HEK293 (cell line): ENCODE measurements at regions not wholly inside any gene's neighbourhood (a gene's known extent, or its start where the extent isn't known, plus 50 kb on each side); places are given as distances from the start of the nearest gene placed in this dataset.

Source experiments
- CTCF ChIA-PET: fragments of 350-600 bp; formaldehyde crosslinking; extraction: SDS; loops from one replicate; lab custom pipeline; 2021; ENCODE audit warnings: antibody characterized with exemption; lab: Yijun Ruan, JAX
- POLR2A ChIA-PET: fragments of 300-600 bp; formaldehyde crosslinking; extraction: SDS; loops from one replicate; lab custom pipeline; 2020; ENCODE audit warnings: antibody characterized with exemption, inconsistent platforms; lab: Yijun Ruan, JAX
- H3K27ac ChIP-seq: fragments of 200-500 bp; sonication (Bioruptor generic); 2 replicates; pipeline ENCODE4 v1.5.1; 2014; ENCODE audit warnings: low read depth, low read length, control low read depth, inconsistent platforms; ENCODE audit errors: extremely low read depth
- H3K36me3 ChIP-seq, 2 experiments: fragments of 200-500 bp in 1 of 2; sonication (Bioruptor generic) in 1 of 2; 1 replicate in 1 of 2; 2 replicates in 1 of 2; pipeline ENCODE4 v1.5.1; 2014 to 2017; ENCODE audit warnings: inconsistent platforms in 2 of 2, low read length in 2 of 2; ENCODE audit not compliant: control insufficient read depth in 2 of 2, insufficient read depth in 1 of 2
- H3K4me1 ChIP-seq: fragments of 200-500 bp; sonication (Bioruptor generic); 2 replicates; pipeline ENCODE4 v1.5.1; 2014; ENCODE audit warnings: mild to moderate bottlenecking, low read length, inconsistent platforms; ENCODE audit not compliant: control insufficient read depth, insufficient read depth
- H3K4me3 ChIP-seq: 2 replicates; pipeline ENCODE4 v1.5.1; 2011; ENCODE audit warnings: low read depth, mild to moderate bottlenecking, control low read depth, low read length, moderate library complexity
- H3K9me3 ChIP-seq: fragments of 200-500 bp; sonication (Bioruptor generic); 2 replicates; pipeline ENCODE4 v1.5.1; 2014; ENCODE audit warnings: low read depth, low read length, inconsistent platforms; ENCODE audit not compliant: control insufficient read depth, insufficient read depth
- BCL11A ChIP-seq: fragments of 450-650 bp; formaldehyde crosslinking; IDR thresholded peaks from 2 replicates; pipeline ENCODE4 v1.5.1; 2016; ENCODE audit warnings: low read depth, missing biosample characterization, missing genetic modification characterization
- CTCF ChIP-seq: fragments of 450-650 bp; formaldehyde crosslinking; IDR thresholded peaks from 2 replicates; pipeline ENCODE4 v1.5.1; 2016; ENCODE audit warnings: missing biosample characterization, missing genetic modification characterization
- EGR2 ChIP-seq: fragments of 450-650 bp; formaldehyde crosslinking; IDR thresholded peaks from 2 replicates; pipeline ENCODE4 v1.5.1; 2016; ENCODE audit warnings: low read depth, missing biosample characterization, missing genetic modification characterization
- KLF7 ChIP-seq: fragments of 450-650 bp; formaldehyde crosslinking; IDR thresholded peaks from 2 replicates; pipeline ENCODE4 v1.5.1; 2016; ENCODE audit warnings: missing biosample characterization, missing genetic modification characterization, borderline replicate concordance
- KLF9 ChIP-seq: fragments of 450-650 bp; formaldehyde crosslinking; IDR thresholded peaks from 2 replicates; pipeline ENCODE4 v1.5.1; 2016; ENCODE audit warnings: missing biosample characterization, missing genetic modification characterization, low read depth
- REPIN1 ChIP-seq: fragments of 450-650 bp; formaldehyde crosslinking; IDR thresholded peaks from 2 replicates; pipeline ENCODE4 v1.5.1; 2017; ENCODE audit warnings: missing biosample characterization, missing genetic modification characterization, low read depth
- TSHZ1 ChIP-seq: fragments of 450-650 bp; formaldehyde crosslinking; IDR thresholded peaks from 2 replicates; pipeline ENCODE4 v1.5.1; 2016; ENCODE audit warnings: missing biosample characterization, missing genetic modification characterization, borderline replicate concordance
- ZBTB49 ChIP-seq: fragments of 450-650 bp; formaldehyde crosslinking; IDR thresholded peaks from 2 replicates; pipeline ENCODE4 v1.5.1; 2016; ENCODE audit warnings: missing biosample characterization, missing genetic modification characterization, low read depth
- ZIC2 ChIP-seq: fragments of 450-650 bp; formaldehyde crosslinking; IDR thresholded peaks from 2 replicates; pipeline ENCODE4 v1.5.1; 2016; ENCODE audit warnings: missing biosample characterization, missing genetic modification characterization
- ZNF140 ChIP-seq: fragments of 450-650 bp; formaldehyde crosslinking; IDR thresholded peaks from 2 replicates; pipeline ENCODE4 v1.5.1; 2016; ENCODE audit warnings: missing biosample characterization, missing genetic modification characterization
- ZNF146 ChIP-seq: fragments of 450-650 bp; formaldehyde crosslinking; IDR thresholded peaks from 2 replicates; pipeline ENCODE4 v1.5.1; 2016; ENCODE audit warnings: missing biosample characterization, missing genetic modification characterization
- ZNF169 ChIP-seq: fragments of 450-650 bp; formaldehyde crosslinking; IDR thresholded peaks from 2 replicates; pipeline ENCODE4 v1.5.1; 2016; ENCODE audit warnings: missing biosample characterization, missing genetic modification characterization
- ZNF324 ChIP-seq: fragments of 450-650 bp; formaldehyde crosslinking; IDR thresholded peaks from 2 replicates; pipeline ENCODE4 v1.5.1; 2016; ENCODE audit warnings: missing biosample characterization, missing genetic modification characterization
- ZNF530 ChIP-seq: fragments of 450-650 bp; formaldehyde crosslinking; IDR thresholded peaks from 2 replicates; pipeline ENCODE4 v1.5.1; 2016; ENCODE audit warnings: low read depth, missing biosample characterization, missing genetic modification characterization
- ZNF548 ChIP-seq: fragments of 450-650 bp; formaldehyde crosslinking; IDR thresholded peaks from 2 replicates; pipeline ENCODE4 v1.5.1; 2016; ENCODE audit warnings: missing biosample characterization, missing genetic modification characterization
- ZNF585B ChIP-seq: fragments of 450-650 bp; formaldehyde crosslinking; IDR thresholded peaks from 2 replicates; pipeline ENCODE4 v1.5.1; 2016; ENCODE audit warnings: missing biosample characterization, missing genetic modification characterization
- ZNF645 ChIP-seq: fragments of 450-650 bp; formaldehyde crosslinking; IDR thresholded peaks from 2 replicates; pipeline ENCODE4; 2016; ENCODE audit warnings: missing biosample characterization, missing genetic modification characterization
- ZNF692 ChIP-seq: fragments of 450-650 bp; formaldehyde crosslinking; IDR thresholded peaks from 2 replicates; pipeline ENCODE4 v1.5.1; 2016; ENCODE audit warnings: missing biosample characterization, missing genetic modification characterization
- ZNF776 ChIP-seq: fragments of 450-650 bp; formaldehyde crosslinking; IDR thresholded peaks from 2 replicates; pipeline ENCODE4 v1.5.0; 2017; ENCODE audit warnings: missing biosample characterization, missing genetic modification characterization, borderline replicate concordance
- ZSCAN16 ChIP-seq: fragments of 450-650 bp; formaldehyde crosslinking; IDR thresholded peaks from 2 replicates; pipeline ENCODE4 v1.5.1; 2016; ENCODE audit warnings: missing biosample characterization, missing genetic modification characterization
- TF ChIP-seq, protein P1 (sequence below): fragments of 450-650 bp; formaldehyde crosslinking; IDR thresholded peaks from 2 replicates; pipeline ENCODE4 v1.5.1; 2016; ENCODE audit warnings: missing biosample characterization, missing genetic modification characterization
- TF ChIP-seq, protein P2 (sequence below): IDR thresholded peaks from 2 replicates; pipeline ENCODE4 v1.6.1; 2011; ENCODE audit warnings: mild to moderate bottlenecking, low read depth, low read length, borderline replicate concordance
- TF ChIP-seq, protein P3 (sequence below): fragments of 450-650 bp; formaldehyde crosslinking; IDR thresholded peaks from 2 replicates; pipeline ENCODE4 v1.5.1; 2017; ENCODE audit warnings: missing biosample characterization, missing genetic modification characterization

- POLR2A ChIA-PET = no interaction called here
Observed at GRCh38 chr11:123354371-123354975, 75.6 kb upstream of the GRAMD1B start.

GRCh38 chr11:123351375-123351774, 78.7 kb upstream of the GRAMD1B start:
- Histone ChIP-seq H3K4me1 (no peaks in the 10 kb centered on the region), H3K27ac (no peak overlapping the region), H3K9me3 (no peaks in the 10 kb centered on the region), H3K36me3 (no peaks in the 10 kb centered on the region), H3K4me3 (no peak overlapping the region)
- ChIA-PET CTCF (interaction anchor here (0.5 to 1.1 kb wide), 4 partner anchors 19 to 186 kb away, joined by 3 to 6 read pairs (median 4); no protein-coding TSS in a partner anchor), POLR2A (interaction anchor here (0.7 kb wide), 1 partner anchor 179 kb away, joined by 3 read pairs; no protein-coding TSS in a partner anchor)
- TF ChIP-seq ZNF692 (no peak), KLF7 (tag by site-specific recombination) (no peak), ZNF585B (tag by site-specific recombination) (no peak), TSHZ1 (tag by site-specific recombination) (no peak), ZNF645 (no peak), EGR2 (tag by site-specific recombination) (no peak), ZBTB49 (no peak), CTCF (tag by site-specific recombination) (no peak)
- TF ChIP-seq, protein P1, sequence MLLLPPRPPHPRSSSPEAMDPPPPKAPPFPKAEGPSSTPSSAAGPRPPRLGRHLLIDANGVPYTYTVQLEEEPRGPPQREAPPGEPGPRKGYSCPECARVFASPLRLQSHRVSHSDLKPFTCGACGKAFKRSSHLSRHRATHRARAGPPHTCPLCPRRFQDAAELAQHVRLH (tag by site-specific recombination) = no peak
- TF ChIP-seq, protein P2, sequence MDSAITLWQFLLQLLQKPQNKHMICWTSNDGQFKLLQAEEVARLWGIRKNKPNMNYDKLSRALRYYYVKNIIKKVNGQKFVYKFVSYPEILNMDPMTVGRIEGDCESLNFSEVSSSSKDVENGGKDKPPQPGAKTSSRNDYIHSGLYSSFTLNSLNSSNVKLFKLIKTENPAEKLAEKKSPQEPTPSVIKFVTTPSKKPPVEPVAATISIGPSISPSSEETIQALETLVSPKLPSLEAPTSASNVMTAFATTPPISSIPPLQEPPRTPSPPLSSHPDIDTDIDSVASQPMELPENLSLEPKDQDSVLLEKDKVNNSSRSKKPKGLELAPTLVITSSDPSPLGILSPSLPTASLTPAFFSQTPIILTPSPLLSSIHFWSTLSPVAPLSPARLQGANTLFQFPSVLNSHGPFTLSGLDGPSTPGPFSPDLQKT = no peak
- TF ChIP-seq, protein P3, sequence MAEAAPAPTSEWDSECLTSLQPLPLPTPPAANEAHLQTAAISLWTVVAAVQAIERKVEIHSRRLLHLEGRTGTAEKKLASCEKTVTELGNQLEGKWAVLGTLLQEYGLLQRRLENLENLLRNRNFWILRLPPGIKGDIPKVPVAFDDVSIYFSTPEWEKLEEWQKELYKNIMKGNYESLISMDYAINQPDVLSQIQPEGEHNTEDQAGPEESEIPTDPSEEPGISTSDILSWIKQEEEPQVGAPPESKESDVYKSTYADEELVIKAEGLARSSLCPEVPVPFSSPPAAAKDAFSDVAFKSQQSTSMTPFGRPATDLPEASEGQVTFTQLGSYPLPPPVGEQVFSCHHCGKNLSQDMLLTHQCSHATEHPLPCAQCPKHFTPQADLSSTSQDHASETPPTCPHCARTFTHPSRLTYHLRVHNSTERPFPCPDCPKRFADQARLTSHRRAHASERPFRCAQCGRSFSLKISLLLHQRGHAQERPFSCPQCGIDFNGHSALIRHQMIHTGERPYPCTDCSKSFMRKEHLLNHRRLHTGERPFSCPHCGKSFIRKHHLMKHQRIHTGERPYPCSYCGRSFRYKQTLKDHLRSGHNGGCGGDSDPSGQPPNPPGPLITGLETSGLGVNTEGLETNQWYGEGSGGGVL (tag by site-specific recombination) = no peak

More at GRCh38 chr11:123354371-123354975, 75.6 kb upstream of the GRAMD1B start:
- Histone ChIP-seq H3K4me3 (no peak overlapping the region), H3K27ac (no peak overlapping the region), H3K36me3 (no peaks in the 10 kb centered on the region), H3K9me3 (no peaks in the 10 kb centered on the region), H3K4me1 (no peaks in the 10 kb centered on the region)
- no peak for TF ChIP-seq ZNF169 (tag by site-specific recombination)
- TF ChIP-seq ZNF146 (tag by site-specific recombination) = no peak
- no peak for TF ChIP-seq ZNF140 (tag by site-specific recombination)
- TF ChIP-seq REPIN1 (tag by site-specific recombination) = no peak
- no peak for TF ChIP-seq ZNF645
- no peak for TF ChIP-seq ZNF530
- no peak for TF ChIP-seq KLF9 (tag by site-specific recombination)
- no peak for TF ChIP-seq BCL11A (tag by site-specific recombination)
- TF ChIP-seq ZNF324 = no peak
- no peak for TF ChIP-seq ZNF548 (tag by site-specific recombination)
- no peak for TF ChIP-seq ZIC2 (tag by site-specific recombination)
- no peak for TF ChIP-seq ZSCAN16 (tag by site-specific recombination)
- TF ChIP-seq ZNF776 (tag by site-specific recombination) = no peak
- CTCF ChIA-PET = interaction anchor here (0.7 to 2.3 kb wide), 3 partner anchors 41 to 53 kb away, joined by 3 to 7 read pairs (median 3); no protein-coding TSS in a partner anchor
